LoVo (cell line): ENCODE measurements at regions not wholly inside any gene's neighbourhood (a gene's known extent, or its start where the extent isn't known, plus 50 kb on each side); places are given as distances from the start of the nearest gene placed in this dataset.

Source experiments
- DNase-seq: peaks from one replicate; pipeline ENCODE4 v3.0.0-alpha.2; 2016; ENCODE audit warnings: low spot score

DNA sequence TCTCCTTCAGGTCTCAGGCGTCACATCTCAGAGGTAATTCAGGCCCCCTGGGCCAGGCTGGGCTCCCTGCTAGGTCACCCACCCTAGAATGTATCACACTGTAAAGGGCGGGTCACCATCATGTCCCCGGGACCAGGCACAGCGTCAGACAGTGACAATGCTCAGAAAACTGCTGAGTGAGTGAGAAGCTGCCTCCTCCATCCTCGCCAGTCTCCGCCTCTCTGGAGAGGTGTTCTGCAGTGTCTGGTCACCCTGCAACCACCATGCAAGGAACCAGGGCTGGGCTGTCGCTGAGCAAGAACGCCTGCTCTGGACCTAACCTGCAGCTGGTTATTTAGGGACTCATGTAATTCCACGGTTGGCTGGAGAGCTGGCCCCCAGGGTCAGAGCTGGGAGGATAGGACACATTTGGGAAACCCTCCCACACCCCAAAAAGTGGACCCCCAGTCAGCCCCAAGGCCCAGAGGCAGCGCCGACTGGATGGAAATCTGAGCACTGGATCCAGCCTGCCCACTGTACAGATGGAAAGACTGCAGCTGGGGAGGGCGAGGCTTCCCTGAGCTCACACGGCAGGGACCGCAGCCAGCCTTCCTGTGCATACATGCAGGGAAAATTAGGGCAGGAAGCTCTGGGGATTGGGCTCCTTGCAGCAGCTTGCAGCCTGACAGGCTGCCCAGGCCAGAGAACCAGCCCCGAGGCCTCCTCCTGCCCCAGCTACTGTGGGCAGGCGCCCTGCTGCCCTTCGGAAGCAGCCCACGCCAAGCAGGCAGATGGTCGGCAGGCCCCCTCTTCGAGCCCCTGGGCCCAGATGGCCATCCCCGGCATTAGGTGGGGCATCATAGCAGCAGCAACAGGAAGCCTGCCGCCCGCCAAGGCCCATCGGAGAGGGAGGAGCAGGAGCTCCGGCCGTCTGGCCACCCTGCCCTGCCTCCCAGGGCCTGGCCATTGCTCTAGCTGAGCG, 105.4 kb upstream of the ZMIZ1 start:
- DNase-seq: no peak

DNA sequence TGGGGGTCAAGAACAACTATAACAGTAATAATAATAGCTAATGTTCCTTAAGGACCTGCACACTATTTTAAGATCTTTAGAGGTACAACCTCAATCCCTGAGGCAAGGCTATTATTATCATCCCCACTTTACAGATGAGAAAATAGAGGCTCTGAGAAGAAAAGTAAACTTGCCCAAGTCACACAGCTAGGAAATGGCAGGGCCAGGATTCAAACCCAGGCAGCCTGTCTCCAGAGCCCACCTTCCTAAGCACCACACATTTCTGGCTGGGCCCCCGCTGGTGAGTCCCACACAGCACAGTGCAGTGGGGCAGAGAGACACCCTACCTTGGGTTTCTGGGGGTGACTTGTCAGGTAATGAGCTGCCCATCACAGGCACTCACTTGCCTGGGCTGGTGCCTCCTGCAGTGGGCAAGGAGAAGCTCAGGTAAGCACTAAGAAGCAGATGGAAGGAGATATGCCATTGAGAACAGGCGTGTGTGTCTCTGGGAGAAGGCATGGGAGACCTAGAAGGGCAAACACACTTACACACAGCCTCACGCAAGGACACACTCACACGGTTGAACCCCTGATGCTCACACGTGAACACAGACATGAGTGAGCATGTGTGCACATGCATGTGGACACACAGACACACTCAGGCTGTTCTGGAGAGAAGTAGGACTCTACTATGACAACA, 104.4 kb upstream of the ZMIZ1 start:
- DNase-seq: no peak

DNA sequence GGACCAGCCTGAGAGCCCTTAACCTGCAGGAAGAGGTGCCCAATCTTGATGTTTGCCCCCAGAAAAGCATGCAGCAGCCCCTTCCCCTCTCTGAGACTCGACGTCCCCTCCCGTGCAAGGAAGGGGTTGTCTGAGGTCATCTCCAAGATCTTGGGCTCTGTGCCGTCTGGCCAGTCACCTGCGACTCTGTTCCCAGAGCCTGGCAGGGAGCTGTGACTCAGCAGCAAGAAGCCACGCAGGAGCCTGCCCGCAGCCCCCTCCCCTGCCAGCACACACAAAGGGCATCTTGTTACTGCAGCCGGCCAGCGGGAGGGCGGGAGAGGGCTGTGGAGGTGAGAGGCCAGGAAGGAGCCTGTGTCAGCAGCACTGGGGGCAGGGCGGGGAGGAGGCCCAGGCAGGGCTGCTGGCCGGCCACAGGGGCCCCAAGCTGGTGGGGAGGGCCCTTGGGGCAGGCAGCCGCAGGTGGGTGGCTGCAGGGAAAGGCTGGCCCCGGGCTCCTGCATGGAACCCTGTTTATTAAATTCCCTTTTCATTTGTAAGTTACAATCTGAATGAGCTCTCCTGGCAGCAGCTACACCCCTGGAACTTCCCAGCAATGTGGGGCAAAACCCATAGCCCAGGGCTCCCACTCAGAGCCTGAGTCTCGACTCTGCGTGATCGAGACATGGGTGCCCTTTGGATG, 103.7 kb upstream of the ZMIZ1 start:
- DNase-seq: peak; percentile 62

DNA sequence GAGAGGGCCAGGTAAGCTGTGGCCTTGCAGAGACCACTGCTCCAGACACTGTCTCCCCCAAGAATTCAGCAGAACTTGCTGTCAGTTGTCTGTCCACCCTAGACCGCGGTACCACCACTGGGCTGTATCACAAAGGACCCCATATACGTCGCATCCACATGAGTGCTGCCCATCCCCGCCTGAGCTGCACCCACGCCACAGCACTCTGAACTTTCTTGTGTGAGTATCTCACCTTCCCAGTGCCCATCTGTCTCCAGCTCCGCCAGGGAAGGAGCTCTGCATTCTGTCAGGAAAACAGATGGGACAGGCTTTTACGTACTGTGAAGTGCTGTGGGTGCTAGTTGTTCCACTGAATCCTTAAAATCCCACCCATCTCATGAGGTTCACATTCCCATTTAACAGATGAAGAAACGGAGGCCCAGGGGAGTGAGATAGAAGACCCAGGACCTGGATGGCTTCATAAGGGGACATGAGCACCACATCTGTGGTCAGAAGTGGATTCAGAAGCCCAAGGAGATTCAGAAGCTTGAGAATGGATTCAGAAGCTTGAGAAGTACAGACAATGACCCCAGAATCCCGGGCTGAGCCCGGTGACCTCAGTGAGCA, 102.5 kb upstream of the ZMIZ1 start:
- no peak for DNase-seq

DNA sequence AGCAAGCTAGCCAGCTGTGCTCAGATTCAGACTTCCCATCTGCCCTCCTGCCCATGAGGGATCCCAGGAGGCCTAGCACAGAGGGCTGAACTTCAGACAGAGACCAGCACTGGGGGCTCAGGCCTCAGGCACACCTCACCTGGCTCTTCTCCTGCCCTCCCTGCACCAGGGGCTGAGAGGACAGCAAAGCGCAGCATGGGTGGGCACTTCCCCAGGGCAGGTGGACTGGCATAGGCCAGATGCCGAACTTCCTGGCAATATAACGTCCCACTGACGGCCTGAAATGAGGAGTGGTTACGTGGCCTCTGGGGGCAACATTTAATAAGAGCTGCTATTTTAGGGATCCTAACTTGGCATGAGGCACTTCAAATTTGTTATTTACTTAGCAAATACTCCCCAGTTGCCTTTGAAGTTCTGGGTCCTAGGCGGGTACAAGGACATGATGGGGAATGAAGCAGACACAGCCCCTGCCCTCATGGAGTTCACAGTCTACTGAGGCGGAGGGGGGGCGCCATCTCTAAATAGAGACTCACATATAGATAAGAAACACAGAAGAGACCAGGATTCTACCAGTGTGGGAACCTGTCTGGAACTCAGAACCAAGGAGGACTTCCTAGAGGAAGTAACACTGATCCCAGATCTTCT, 101.8 kb upstream of the ZMIZ1 start:
- DNase-seq: no peak

DNA sequence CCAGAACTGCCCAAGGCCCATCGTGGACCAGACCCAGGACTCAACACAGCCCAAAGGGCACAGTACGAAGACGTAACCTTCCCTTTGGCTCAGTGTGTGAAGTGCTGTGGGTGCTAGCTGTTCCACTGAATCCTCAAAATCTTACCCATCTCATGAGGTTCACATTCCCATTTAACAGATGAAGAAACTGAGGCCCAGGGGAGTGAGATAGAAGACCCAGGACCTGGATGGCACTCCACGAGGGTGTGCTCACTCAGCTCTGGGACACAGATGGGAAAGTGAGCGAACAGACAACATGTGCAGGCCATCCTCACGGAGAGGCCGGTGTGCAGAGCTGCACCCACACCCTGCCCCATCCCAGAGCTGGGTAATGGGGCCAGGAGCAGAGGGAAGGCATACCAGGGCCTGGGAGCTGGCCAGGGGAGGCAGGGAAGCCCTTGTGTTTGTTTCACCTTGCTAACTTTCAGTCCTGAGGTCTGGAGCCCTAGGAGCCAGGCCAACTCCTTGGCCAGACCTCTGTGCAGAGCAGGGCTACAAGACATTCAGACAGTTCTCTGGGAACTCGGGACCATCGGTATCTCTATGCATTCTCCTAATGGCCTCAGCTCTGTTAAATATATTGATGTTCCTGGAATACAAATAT, 100.3 kb upstream of the ZMIZ1 start:
- DNase-seq: no peak

DNA sequence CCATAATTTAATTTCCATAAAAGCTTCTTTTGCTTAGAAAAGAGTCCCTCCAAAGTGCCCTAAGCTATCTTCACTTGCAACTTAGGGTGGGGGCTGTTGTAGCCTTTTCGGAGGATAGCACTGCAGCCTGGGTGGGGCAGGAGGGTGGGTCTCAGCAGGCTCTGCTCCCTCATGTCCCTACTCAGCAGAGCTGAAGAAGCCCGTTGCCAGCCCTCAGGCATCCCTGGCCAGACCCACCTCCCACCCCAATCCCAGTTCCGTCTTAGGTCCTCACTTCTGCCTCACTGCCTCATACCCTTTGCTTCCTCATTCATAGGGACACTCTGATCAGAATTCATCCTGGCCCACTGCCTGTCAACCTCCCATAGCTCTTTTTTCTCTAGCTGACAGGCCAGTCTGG, 99.8 kb upstream of the ZMIZ1 start:
- DNase-seq: no peak

DNA sequence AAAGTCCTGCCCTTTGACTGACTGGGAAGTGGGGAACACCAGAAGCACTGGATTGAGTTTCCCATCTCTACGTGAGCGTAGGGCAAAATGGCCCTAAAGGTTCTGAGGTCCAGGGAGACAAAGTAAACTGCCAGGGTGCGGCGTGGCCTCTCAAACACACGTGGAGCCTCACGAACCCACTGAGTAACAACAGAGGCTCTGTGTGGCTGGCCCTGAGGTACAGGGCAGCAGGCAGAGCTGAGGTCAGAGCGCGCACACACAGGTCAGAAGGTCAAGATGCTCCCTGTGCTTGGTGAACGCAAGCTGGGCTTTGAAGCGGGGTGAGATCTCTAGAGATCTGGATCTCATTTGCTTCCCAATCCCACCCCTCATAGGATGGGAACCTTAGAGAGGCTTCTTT, 99.0 kb upstream of the ZMIZ1 start:
- DNase-seq: no peak

DNA sequence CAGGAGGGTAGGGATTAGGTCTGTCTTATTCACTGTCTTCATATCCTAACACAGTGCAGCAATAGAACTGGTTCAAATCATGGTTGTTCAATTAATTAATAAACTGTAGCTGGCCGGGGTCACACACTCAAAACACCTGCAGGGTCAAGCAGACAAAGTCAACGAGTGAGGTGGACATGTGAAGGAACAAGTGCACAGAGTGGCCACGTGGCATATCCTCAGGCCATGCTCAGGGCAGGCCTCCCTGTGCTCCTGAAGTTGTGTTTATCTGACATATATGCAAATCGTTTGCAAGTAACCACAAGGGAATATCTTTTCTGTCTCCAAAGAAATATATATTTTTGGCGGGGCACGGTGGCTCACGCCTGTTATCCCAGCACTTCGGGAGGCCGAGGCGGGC, 98.5 kb upstream of the ZMIZ1 start:
- DNase-seq: no peak

DNA sequence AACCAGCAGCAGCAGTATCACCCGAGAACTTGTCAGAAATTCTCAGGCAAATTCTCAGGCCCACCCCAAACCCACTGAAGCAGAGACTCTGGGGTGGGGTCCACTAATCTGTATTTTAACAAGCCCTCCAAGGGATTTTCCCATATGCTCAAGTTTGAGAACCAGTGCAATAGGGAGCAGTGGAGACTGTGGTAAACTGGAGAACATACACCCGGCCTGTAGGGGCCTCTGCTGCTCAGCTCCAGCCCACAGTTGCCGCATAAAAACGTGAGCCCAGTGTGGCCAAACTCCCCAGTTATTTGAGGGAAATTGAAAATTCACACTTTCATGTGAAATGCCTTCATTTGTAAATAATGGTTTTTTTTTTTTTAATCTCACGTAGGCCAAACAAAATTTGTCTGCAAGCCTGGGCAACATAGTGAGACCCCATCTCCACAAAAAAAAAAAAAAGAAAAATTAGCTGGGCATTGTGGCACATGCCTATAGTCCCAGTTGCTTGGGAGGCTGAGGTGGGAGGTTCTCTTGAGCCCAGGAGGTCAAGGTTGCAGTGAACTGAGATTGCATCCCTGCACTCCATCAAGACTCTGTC, 97.6 kb upstream of the ZMIZ1 start:
- no peak for DNase-seq

DNA sequence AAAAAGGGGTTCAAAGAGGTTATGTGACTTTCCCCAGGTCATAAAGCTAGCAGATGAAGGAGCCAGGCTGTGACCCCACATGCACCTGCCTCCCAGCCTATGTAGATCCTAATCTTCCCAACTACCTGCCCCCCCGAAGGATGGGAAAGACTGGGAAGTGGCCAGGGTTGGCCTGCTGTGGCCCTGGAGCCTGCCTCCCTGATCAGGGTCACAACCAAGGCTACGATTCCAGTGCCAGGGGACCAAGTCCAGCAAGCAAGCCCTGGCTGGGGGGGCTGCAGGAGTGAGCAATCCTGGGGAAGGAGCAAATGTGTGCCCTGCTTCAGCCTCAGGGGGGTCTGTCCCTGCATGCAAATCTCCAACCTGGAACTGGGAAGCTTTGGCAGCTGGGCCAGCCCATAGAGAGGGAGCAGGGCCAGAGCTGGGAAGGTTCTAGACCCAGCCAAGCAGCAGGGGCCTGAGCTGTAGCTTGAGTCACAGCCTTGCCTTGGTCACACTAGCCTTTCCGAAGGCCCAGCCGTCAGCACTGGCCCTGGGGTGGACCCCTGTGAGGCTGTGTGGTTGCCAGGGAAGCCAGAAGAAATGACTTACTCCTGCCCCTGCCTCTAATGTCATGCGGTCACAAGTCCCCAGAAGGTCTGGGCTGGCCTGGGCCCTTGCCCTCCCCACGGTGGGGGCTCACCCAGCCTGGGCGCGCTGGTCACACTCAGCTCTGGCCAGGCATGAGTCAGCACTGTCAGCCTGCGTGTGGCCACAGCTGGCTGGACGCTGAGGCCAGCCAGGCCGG, 96.4 kb upstream of the ZMIZ1 start:
- DNase-seq: no peak

DNA sequence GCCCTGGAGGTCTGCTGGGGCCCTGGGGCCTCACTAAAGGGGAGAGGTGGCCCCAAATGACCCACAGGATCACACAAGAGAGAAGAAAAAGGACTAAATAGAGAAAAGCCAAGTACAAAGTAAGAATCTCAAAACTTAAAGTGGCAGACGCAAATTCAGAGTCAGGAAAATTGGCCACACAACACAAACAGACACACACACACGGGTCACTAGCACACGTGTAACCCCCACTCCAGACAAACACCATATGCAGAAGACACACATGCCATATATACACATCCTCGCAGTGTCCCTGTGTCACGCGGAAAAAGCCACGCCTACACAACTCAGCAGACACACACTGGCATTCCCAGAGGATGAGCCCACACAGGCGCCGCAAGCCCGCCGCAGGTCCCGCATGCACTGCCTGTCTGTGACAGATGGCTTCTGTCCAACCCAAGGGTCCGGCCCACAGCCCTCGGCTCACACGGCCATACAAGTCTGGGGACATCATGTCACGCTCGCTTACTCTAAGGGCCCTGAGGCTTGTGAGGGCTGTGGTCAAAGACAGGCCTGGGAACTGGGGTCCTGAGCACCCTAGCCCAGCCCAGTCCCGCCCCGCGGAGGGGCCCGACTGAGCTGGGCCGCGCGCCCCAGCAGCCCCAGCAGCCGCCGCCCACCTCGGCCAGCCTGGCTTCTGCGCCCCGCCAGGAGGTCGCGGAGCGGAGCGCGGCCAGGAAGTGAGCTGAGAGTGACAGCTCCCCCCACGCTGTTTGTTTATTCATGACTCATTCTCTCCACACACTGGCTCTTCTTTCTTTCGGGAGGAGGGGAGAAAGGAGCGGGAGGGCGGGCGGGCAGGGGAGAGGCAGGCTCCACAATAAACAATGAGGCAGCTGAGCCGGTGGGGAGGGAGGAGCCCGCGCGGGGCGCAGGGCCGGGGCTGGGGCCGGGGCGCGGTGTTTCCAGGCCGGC, 95.5 kb upstream of the ZMIZ1 start:
- peak; percentile 89 for DNase-seq

DNA sequence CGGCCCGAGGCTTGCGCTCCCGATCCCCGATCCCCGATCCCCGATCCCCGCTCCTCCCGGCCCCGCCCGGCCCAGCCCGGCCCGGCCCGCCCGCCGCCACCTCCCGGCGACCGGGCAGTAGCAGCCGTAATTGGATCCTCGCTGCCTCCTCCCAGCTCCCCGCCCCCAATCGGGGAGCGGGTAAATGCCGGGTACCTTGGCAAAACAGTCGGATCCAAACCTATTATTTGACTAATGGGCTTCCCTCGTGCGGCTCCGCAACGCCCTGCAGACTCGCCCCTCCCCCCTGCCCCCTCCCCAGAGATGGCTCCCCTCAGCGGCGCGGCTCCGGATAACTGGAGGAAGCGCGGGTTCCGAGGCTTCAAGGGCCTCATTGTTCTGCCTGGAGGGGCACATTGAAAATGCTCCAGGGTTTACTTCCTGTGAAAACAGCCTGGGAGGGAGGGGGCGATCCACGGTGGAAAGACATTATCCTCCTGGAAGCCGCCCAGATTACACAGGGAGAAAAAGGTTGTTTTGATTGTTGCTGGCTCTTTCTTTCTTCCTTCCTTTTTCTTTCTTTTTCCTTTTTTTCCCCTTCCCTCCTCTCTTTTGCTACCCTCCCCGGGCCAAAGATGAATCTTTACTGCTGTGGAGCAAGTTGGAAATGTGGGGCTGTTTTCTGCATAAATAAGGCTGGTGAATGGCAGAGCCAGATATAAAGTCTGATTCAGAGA, 94.7 kb upstream of the ZMIZ1 start:
- no peak for DNase-seq

DNA sequence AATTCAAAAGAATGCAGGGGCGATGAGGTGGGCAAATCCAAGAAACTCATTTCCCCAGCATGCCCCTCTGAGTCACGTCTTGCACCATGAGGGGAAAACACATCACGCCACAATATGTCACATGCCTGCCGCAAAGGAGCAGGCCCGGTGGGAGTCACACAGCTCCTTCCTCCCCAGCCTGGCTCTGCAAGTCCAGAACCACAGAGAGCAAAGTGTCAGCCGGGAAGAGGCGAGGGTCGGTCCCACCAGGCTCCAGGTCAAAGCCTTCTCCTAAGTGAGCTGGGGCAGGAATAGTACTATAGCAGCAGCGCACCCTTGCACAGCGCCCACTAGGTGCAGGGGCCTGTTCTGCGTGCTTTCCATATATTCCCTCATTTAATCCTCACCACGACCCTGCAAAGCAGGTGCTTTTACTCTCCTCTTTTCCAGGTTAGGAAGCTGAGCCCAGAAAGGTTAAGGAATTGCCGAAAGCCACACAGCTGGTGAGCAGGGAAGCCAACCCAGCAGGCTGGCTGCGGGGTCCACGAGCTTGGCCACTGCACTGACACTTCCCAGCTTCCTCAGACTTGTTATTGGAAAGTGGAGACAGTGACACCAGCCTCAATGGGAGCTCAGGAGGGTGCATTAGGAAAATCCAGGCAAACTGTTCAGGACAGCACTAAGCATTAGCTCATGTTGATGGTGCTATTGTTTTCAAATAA, 94.0 kb upstream of the ZMIZ1 start:
- DNase-seq: peak; percentile 54

DNA sequence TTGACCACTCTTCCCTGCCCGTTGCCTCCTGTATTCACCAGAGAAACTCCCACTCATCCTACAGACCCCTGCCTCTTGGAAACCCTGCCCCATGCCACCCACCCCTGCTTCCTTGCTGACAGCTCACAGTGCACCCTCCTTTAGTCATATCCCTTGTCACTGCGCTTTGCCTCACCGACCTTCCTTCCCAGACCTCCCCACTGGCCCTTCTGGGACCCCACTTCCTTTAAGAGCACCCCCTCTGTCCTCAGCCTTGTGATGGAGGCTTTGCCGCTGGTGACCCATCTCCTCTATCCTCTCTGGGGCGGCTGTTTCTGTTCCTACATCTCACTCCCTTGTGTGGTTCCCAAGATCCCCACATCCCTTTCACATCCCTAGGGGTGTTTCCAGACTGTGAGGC, 92.8 kb upstream of the ZMIZ1 start:
- DNase-seq: no peak

DNA sequence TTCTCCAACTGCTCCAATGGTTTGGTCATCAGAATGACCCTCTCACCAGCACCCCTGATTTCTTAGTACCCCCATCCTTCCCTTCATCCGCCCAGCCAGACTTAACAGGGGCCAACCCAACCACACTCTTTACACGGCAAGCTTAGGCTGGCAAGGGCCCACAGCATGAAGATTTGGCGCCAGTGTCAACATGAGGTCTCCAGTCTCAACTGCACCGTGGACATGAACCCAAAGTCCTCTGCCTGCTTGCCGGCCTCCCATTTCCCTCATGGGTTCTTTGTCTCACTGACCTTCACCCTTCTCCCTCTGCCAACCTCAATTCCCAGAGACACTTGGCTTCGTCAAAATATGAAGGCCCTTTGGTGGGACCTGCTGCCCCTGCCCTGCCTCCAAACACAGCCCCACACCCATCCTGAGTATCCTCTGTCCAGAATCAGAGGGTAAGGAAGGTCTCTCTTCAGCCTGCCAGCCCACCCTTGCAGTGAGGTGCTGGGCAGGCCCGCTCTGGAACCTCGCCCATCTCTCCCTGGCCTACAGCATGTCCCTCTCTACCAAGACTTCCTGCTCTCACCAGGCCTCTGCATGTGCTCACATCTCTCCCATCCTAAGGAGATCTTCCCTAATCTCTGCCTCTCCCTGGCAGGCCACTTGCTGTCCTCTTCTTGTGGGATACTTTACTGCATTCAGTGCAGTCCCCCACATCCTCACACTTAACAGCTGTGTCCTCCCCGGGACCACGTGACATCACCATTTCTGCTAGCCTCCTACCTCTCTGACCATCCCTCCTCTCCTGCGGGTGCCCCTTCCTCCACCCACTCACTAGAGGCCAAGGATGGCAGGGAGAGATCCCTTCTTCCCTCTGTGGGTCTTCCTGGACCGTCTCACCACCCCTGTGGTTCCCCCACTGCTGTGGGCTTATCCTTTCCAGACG, 91.7 kb upstream of the ZMIZ1 start:
- no peak for DNase-seq

DNA sequence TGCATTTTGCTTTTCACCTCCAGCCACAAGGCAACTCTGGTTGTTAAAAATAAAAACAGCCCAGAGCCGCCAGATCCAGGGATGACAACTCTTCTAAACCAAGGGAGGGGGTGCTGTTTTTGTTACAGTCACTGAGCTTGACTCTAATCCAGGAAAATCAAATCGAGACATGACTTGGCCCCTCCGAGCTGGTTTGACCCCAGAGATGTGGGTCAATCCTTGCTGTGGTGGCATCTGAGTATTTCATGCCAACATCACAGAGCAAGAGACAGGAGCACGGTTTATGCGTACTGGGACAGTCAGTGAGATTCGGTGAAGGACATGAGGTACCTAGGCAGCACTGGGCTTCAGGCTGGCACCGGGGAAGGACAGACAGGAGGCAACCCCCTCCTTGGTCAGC, 88.8 kb upstream of the ZMIZ1 start:
- no peak for DNase-seq
